ENCODE measurements at regions not wholly inside any gene's neighbourhood (a gene's known extent, or its start where the extent isn't known, plus 50 kb on each side); places are given as distances from the start of the nearest gene placed in this dataset.

GRCh38 chr7:142432377-142432776 lies 174.5 kb upstream of the PRSS58 start:
- TF ChIP-seq USF2 (IDR thresholded peaks at IDR 0.05; ENCODE audit: low read depth, low read length) (no peak), USF2 (CRISPR knock-in tag; IDR thresholded peaks at IDR 0.05; ENCODE audit: borderline replicate concordance) (no peak), CTCF (CRISPR knock-in tag; IDR thresholded peaks at IDR 0.05) (no peak), ZSCAN20 (CRISPR knock-in tag; IDR thresholded peaks at IDR 0.05; ENCODE audit: borderline replicate concordance) (no peak), ZNF230 (CRISPR knock-in tag; IDR thresholded peaks at IDR 0.05) (no peak), MBD4 (IDR thresholded peaks at IDR 0.05; ENCODE audit: borderline replicate concordance, low read length) (no peak)
